CD4-positive, alpha-beta T cell treated with Interferon alpha-2 for 1 hour (primary cell): ENCODE measurements at regions not wholly inside any gene's neighbourhood (a gene's known extent, or its start where the extent isn't known, plus 50 kb on each side); places are given as distances from the start of the nearest gene placed in this dataset.
"Not testable (repeated sequence)": the region's sequence is repeated elsewhere in the genome, so short reads cannot be mapped to it uniquely, and the experiment has no call there.

ENCODE experiments used
- DNase-seq, 2 donors: peaks; one replicate each; pipeline ENCODE4 v3.0.0-alpha.2; 2020 to 2022

DNA sequence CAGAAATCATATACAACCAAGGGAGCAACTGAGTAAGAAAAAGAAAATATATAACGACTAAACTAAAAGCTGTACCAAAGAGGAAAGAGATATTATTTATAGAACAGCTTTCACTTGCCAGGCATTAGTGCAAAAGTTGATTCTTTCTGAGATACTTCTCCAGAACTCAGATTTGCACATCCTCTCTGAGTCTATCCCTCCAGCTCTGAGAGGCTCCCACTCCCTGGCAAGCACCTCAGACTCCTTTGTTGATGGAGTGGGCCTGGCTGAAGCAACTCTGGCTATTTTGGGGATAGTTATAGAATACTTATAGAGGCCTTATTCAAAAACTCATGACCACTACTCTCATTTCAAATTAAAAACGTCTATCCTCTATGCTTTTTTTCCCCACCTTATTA is 501.6 kb upstream of the TNP1 start:
- DNase-seq: no peak

DNA sequence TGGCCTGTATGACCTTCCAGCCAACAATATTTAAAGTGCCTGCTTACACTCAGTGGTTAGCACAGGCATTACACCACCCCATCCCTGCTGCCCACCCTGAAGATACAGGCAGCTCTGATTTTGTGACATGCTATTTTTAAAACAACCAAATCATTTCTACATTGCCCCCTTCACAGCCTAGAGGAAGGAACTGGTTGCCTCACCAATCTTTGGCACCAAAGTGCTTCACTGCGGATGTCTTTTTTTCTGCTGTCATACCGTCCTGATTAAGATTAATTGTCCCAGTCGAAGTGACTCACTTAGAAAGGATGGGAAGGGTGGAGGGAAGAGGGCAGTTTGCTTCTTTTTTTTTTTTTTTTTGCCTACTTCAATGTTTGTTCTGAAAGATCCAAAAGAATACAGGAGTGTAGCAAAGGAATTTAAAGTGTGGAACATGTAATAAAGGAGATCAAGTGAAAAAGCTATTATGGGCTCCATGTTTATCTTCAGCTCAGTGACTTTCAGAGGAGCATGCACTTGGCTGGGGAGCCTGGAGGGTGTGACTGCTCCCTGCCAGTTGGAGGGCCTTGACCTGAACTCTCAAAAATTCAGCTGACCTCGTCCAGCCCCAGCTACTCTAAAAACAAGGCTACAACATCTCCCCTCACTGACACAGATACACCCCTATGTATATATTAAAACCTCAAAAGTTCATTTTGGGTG is 501.1 kb upstream of the TNP1 start:
- no peak for DNase-seq

DNA sequence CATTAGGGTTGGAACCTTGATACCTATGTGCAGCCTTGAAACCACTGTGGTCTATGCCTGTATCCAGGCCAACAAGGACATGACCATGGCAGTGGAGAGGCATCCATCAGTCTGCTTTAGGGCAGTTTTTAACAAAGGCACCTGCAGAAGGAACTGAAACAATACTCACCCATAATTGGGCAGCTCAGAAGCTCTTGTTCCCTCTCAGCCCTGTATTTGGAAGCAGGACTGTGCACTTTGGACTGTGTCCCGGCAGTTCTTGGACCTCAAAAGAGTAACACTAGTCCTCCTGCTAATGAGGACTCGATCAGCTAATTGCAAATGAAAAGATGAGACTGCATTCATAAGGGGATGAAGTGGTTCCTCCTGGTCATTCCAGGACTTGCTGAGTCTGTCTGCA is 500.2 kb upstream of the TNP1 start:
- DNase-seq: no peak

DNA sequence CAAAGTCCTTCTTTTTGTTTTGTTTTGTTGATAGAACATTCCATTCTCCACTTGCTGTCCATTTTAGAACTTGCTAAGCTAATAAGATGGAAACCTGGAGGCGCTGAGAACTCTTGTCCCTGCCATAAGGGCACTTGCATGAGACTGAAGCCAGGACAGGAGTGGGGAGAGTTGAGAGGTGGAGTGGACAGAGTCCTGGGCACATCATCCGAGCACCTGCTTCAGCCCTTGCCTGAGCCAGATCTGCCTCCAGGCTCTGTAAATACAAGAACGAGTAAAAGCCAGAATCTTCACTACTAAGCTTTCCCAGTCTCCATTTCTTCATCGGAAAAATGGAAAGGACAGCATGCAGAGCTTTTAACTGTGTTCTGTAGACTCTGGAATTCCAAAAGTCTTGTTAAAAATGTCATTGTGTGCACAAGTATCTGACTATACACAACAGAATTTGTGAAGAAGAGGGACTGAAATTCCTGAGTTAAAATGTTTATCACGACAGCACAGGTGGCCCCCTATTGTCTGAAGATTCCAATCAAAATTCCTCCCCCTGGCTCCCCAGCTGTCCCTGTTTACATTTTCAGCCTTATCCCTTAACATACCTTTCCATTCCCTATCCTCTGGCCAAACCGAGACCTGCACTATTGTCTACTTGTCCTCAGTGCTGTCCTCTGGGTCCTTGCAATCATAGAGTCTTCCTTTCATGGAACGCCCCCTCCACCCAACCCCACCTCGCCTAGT is 498.2 kb upstream of the TNP1 start:
- no peak for DNase-seq

DNA sequence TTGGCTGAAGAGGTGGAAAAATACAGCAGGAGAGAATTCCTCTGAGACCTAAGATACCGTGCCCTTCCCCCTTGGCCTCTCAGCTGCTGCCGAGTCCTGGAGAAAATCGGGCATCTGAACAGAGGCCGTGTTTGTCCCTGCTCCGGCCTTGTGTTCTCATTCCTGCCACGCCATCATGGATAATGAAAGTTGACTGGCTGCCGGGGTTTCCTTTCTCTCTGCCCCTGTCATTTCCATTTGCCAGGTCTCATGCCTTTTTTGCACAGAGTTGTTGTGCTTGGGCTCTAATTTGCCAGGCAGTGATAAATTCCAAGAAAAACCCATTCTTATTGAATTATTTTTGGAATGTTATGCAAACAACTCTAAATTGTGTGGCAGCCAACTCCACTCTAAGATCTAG is 496.9 kb upstream of the TNP1 start:
- DNase-seq: no peak

DNA sequence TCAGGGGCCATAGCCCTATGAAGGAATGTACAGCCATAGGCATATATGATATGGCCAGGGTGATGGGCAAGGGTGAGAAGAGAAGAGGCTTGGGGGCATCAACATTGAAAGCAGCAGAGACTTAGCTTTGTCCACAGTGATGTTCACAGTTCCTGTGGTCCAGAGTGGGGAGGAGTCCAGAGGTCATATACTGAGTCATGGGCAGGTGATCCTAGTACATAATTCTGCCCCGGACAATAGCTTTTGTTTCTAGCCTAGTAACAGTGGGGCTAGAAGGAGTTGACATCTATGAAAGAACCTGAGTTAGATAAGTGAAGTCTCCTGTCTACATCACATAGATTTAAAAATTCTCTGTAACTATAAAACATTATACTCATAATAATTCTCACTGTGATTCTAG is 496.3 kb upstream of the TNP1 start:
- no peak for DNase-seq

DNA sequence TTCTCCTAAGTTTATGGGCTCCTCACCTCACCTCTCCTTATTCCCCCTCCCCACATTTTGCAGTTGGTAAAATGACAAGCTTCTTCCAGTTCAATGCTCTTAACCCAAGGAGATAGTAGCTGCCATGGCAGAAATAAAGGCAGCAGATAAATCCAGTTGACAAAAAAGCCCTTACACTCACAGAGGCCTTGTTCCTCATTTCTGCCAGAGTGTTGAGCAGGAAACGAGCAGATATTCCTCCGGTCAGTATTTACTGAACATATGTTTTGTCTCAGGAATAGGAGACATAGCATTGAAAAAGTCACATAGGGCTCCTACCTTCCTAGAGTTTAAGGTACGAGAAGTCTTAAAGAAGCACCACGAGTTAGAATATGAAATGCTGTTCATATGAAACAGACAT is 493.7 kb upstream of the TNP1 start:
- DNase-seq: no peak

DNA sequence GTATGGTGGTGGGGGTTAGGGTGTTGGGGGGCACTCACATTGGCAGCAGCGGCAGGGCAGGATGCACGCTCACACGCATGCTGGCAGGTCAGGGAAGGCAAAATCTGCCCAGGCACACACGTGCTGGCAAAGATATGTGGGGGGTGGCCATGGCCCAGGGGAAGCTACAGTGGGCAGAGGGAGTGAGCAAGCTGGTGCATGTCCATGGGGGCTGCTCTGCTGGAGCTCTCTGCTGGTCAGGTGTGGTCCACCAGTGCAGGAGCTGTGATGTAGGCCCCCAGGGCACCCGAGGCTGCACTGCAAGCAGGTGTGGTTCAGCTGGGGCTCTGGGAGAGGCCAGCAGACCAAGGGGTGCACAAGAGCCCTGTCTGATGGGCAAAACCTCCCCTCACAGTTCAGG is 491.5 kb upstream of the TNP1 start:
- no peak for DNase-seq

DNA sequence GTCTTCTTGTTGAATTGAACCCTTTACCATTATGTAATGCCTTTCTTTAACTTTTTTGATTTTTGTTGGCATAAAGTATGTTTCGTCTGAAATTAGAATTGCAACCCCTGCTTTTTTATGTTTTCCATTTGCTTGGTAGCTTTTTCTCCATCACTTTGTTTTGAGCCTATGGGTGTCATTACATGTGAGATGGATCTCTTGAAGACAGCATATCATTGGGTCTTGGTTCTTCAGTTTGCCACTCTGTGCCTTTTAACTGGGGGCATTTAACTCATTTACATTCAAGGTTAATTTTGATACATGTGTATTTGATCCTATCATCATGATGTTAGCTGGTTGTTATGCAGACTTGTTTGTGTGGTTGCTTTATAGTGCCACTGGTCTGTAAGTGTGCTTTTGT is 489.4 kb upstream of the TNP1 start:
- no peak for DNase-seq

DNA sequence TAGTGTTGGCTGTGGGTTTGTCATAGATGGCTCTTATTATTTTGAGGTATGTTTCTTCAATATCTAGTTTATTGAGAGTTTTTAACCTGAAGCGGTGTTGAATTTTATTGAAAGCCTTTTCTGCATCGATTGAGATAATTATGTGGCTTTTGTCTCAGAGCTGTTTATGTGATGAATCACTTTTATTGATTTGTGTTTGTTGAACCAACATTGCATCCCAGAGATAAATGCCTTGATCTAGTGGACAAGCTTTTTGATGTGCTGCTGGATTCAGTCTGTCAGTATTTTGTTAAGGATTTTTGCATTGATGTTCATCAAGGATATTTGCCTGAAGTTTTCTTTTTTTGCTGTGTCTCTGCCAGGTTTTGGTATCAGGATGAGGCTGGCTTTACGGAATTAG is 487.8 kb upstream of the TNP1 start:
- not testable (repeated sequence) for DNase-seq

DNA sequence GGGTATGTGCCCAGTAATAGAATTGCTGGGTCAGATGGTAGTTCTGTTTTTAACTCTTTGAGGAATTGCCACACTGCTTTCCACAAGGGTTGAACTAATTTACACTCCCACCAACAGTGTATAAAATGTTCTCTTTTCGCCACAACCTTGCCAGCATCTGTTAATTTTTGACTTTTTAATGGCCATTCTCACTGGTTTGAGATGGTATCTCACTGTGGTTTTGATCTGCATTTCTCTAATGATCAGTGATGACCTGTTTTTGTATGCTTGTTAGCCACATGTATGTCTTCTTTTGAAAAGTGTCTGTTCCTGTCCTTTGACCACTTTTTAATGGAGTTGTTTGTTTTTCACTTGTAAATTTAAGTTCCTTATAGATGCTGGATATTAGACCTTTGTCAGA is 486.2 kb upstream of the TNP1 start:
- DNase-seq: not testable (repeated sequence)

DNA sequence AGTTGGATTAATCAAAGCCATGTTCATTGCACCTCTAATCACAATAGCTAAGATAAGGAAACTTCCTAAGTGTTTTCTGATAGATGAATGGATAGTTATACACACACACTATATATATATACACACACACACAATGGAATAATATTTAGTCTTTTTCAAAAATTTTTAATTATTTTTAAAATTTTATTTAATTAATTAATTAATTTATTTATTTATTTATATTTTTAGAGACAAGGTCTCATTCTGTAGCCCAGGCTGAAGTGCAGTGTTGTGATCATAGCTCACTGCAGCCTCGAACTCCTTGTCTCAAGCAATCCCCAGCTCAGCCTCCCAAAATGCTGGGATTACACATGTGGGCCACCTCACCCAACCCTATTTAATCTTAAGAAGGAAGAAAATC is 481.0 kb upstream of the TNP1 start:
- no peak for DNase-seq

DNA sequence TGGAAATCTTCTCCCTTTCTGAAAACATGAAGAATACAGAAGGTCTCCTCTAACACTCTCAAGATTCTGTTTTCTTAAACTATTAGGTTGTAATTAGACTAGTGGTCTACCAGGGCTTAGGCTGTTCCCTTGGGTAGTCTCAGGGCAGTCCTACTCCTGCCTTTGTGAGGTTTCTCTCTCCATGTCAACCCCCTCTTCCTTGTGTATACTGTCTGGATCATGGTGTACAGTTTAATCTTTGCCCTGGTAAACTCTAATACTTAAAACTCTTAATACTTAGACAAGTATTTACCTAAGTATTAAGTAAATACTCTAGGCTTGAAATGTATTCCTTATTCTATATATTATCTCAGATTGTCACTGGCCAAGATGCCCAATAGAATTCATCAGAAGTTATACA is 480.3 kb upstream of the TNP1 start:
- no peak for DNase-seq

DNA sequence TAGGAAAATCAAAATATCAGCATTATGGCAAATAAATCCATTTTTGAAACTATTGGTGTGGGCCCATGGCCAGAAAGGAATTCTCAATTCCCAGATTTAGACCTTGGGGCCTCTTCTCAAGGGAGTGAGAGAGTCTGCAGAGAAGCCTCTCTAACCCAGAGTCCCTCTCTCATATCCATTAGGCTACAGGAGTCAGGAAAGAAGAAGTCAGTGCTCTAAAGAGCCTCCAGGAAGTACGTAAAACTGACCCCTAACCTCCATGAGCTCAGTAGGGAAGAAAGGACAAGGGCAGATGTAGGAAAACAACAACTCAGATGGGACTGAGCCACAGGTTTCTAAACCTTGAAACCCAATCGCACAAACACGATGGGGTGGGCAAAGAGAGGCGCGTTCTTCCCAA is 479.9 kb upstream of the TNP1 start:
- DNase-seq: no peak

DNA sequence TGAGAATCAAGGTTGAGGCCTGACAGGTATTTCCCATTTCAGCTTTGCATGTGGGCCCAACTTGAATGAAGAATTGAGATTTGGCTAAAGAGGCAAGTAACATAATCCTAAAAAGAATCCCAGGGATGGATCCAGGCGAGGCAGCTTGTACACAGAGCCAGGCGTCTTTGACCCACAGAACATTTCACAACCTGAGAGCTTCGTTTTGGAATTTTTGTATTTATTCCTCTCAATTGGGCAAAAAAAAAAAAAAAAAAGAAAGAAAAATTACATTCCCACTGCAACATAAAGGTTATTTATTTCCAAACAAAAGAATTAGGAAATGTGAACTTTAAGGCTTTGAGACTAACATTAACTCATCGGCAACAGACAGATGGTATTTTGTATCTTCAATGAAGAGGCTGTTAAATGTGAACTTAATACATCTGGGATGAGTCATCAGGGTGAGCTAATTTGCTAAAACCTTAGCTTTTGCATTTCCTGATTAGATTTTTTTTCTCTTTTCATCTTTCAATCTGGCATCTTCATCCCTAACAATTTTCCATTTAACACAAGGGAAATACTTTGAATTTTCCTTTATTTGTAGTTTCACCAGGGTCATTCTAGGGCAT is 478.5 kb upstream of the TNP1 start:
- no peak for DNase-seq

DNA sequence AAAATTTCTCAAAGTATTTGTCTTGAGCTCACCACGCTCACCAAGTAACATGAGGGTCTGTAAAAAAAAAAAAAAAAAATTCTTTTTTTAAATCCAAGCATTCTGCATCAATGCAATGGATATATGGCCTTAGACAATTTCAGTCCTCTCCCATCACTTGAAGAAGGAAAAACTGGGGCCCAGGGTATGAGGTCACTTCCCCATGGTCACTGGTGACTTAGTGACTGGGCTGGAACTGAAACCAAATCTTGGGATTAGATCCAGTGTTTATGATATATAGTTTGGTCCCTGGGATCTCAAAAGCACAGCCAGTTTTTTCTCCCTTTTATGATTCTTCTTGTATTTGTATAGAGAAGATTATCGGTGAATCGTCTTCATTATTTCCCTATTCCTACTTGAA is 477.9 kb upstream of the TNP1 start:
- DNase-seq: no peak

DNA sequence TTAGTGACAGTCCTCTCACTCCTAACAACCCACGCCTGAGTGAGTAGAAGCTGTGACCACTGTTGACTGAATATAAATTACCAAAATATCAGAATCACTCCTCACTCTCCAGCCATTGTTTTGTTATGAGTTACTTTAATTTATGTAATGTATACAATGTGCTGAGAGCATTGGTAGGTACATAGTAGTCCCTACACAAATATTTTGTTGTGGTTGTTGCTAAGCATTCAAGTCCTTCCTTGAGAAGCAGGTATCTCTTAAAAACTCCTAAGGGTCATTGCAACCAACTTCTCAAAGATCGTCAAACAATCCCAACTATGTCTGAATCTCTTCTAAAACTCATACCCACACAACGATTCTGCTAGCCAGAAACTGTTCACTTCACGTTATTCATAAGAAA is 476.8 kb upstream of the TNP1 start:
- DNase-seq: no peak

DNA sequence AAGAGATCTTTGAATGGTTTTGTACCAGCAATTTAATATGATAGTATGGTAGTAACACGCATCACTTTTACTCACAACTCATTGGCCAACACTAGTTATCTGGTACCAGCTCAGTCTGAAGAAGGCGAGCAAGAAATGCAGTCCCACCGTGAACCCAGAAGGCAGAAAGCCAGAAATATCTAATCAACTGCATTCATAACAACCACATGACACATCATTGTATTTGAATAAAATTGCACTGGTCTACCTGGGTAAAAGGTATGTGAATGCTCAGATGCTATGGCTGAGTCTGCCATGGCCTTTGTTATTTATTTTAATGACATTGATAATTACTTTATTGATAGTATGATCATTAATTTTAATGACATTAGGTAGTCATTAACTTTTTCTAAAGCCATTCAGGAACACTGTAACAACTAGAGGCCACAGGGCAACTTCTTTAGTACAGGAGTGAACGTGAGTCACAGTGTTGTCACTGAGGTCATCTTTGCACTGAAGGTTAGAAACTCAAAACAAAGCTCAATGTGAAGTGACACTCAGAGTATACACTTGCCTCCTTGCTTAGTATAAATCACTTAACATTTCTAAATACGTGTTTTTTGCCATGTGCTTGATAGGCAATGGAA is 475.6 kb upstream of the TNP1 start:
- DNase-seq: no peak

DNA sequence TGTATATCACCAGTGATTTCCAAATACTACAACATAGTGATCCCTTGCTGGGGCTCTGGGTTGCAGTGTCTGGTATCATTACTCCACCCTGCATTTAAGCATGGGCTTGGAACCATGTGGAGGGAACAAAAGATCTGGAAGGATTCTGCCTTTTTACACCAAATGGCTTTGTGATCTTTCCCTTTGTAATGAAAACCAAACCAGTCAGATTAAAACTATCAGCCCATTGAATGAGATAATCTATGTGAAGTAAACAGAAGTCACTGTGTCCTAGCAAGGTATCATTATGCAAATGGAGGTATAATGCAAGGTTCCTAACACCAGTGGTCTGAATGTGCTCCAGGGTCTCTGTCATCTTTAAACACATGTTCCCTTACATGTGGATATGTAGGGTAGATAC is 474.7 kb upstream of the TNP1 start:
- no peak for DNase-seq

DNA sequence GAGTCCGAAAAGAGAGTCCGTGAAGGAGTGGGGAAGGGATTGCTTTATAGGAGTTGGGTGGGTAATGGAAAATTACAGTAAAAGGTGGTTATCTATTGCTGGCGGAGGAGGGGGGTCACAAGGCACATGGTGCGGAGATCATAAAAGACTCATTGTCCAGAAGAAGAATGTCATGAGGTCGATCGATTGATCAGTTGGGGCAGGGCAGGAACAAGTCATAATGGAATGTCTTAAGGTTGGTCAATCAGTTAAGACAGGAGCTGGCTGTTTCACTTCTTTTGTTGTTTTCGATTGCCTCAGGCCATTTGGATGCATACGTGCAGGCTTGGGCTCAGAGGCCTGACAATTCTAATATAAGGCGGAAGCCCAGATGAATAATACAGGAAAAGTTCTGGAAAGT is 473.0 kb upstream of the TNP1 start:
- DNase-seq: no peak

DNA sequence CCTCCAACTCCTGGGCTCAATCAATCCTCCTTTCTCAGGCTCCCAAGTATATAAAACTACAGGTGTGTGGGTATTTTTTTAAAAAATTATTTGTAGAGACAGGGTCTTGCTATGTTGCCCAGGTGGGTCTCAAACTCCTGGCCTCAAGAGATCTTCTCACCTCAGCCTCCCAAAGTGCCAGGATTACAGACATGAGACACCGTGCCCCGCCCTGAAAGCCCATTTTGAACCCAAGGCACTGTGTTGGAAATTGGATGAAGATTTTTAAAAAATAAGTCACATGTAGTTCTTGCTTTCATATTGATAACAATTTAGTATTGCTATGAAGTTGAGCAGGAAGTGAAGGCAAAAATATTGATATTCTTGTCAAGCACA is 472.5 kb upstream of the TNP1 start:
- DNase-seq: no peak

DNA sequence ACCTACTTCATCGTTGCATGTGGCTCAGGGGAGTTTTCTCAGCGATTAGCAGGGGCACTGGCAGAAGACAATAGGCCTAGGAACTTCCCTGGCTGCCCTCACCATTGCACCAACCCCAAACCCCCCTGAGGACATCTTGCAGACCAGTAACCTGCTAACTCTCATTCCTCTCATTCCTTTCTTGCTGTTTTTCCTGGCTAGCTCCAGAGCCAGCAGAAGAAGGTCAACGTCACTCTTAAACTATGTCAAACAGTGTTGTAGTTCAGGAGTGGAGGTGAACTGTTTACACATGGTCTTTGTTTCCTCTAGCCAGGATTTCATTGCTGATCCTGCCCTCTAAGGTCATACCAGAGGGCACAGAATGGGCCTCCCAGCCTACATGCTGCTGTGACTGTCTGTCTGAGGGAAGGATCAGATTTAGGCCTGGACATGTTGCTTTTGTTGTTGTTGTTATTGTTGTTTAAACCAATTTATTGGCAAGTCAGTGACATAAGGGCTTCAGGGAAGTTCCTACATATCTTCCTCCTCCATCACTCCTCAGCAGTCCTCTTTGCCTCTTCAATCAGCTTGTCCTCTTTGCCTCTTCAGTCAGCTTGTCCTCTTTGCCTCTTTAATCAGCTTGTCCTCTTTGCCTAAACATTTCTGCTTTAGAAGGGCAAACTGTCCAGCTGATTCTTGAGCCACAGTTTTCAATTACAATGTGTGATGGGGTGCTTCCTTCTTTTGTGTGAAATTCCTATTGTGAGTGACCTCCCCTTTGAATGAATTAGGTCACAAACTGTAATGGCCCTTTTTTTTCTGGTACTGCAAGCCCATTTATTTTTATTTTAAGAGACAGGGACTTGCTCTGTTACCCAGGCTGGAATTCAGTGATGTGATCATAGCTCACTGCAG is 471.9 kb upstream of the TNP1 start:
- no peak for DNase-seq

DNA sequence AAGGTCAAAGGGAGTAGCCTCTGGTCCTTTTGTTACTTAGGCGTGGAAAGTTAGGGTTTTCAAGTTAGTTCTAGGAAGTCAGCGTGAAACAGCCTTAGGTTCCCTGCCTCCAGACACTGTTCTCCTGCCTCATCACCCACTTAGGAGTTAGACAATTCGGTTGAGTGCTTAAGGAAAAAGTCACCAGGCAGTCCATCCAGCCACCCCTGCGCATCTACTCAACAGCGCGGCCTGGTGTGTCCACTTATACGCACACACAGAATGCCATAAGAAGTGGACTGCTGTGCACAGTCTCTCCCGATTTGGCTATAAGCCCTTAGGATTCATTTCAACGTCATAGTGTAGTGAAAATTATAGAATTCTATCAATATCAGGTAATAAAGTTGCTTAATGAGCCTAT is 470.8 kb upstream of the TNP1 start:
- DNase-seq: no peak
